Lower lobe of right lung (tissue), 2 donors: ENCODE measurements at regions not wholly inside any gene's neighbourhood (a gene's known extent, or its start where the extent isn't known, plus 50 kb on each side); places are given as distances from the start of the nearest gene placed in this dataset.
"Not testable (repeated sequence)": the region's sequence is repeated elsewhere in the genome, so short reads cannot be mapped to it uniquely, and the experiment has no call there.

Experiments used
- ATAC-seq, 2 donors: fragments of 200-7000 bp; cut with Tn5 transposase; one replicate each; pipeline ENCODE4 v1.9.1; 2020 to 2022; ENCODE audit warnings: mild to moderate bottlenecking in 2 of 2, moderate library complexity in 2 of 2
- DNase-seq: peaks from one replicate; pipeline ENCODE4 v3.0.0-alpha.2; 2020
- H3K27ac ChIP-seq: fragments of 200-600 bp; one replicate; pipeline ENCODE4 v1.8.0; 2022
- H3K27me3 ChIP-seq: fragments of 200-600 bp; one replicate; pipeline ENCODE4 v1.8.0; 2022; ENCODE audit warnings: low read depth
- H3K36me3 ChIP-seq: fragments of 200-600 bp; one replicate; pipeline ENCODE4 v1.8.0; 2022; ENCODE audit warnings: mild to moderate bottlenecking
- H3K4me1 ChIP-seq: fragments of 200-600 bp; one replicate; pipeline ENCODE4 v1.8.0; 2022
- H3K4me3 ChIP-seq: fragments of 200-600 bp; one replicate; pipeline ENCODE4 v1.8.0; 2022; ENCODE audit warnings: mild to moderate bottlenecking
- H3K9me3 ChIP-seq: fragments of 200-600 bp; one replicate; pipeline ENCODE4 v1.8.0; 2022
- intact Hi-C: fragments of 100-400 bp; cut with DNase I; formaldehyde crosslinking; loops from one replicate; pipeline ENCODE4 v1.11.0; 2022
- TF ChIP-seq, protein P1 (sequence below): fragments of 200-600 bp; IDR thresholded peaks from one replicate; pipeline ENCODE4 v1.8.0; 2022; ENCODE audit warnings: antibody characterized with exemption, mild to moderate bottlenecking
- donor health status: DM: no; HTN: yes; CAD: no; lungs with severe emphysema.

- no peak for ATAC-seq
- no peak overlapping the region for H3K4me3 ChIP-seq
- no peaks in the 10 kb centered on the region for H3K4me1 ChIP-seq
- H3K36me3 ChIP-seq, result no peaks in the 10 kb centered on the region
- no peak overlapping the region for H3K27ac ChIP-seq
- DNase-seq, result no peak
- intact Hi-C loops, result no loop called here
- TF ChIP-seq, protein P1, sequence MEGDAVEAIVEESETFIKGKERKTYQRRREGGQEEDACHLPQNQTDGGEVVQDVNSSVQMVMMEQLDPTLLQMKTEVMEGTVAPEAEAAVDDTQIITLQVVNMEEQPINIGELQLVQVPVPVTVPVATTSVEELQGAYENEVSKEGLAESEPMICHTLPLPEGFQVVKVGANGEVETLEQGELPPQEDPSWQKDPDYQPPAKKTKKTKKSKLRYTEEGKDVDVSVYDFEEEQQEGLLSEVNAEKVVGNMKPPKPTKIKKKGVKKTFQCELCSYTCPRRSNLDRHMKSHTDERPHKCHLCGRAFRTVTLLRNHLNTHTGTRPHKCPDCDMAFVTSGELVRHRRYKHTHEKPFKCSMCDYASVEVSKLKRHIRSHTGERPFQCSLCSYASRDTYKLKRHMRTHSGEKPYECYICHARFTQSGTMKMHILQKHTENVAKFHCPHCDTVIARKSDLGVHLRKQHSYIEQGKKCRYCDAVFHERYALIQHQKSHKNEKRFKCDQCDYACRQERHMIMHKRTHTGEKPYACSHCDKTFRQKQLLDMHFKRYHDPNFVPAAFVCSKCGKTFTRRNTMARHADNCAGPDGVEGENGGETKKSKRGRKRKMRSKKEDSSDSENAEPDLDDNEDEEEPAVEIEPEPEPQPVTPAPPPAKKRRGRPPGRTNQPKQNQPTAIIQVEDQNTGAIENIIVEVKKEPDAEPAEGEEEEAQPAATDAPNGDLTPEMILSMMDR, result no peak
- H3K9me3 ChIP-seq, result no peaks in the 10 kb centered on the region
- no peaks in the 10 kb centered on the region for H3K27me3 ChIP-seq
Observed at GRCh38 chr2:144625226-144625625, 105.3 kb upstream of the ZEB2 start.

- Histone ChIP-seq H3K4me3 (no peak overlapping the region), H3K36me3 (no peaks in the 10 kb centered on the region)
- TF ChIP-seq, protein P1, result no peak
Observed at GRCh38 chr2:144624451-144624850, 104.5 kb upstream of the ZEB2 start.

GRCh38 chr2:144622373-144622772 lies 102.5 kb upstream of the ZEB2 start:
- H3K4me3 ChIP-seq, H3K4me1 ChIP-seq, H3K27me3 ChIP-seq: not testable (repeated sequence)

More at GRCh38 chr2:144624451-144624850, 104.5 kb upstream of the ZEB2 start:
- Histone ChIP-seq H3K9me3 (no peaks in the 10 kb centered on the region), H3K27ac (no peak overlapping the region), H3K4me1 (no peaks in the 10 kb centered on the region), H3K27me3 (no peaks in the 10 kb centered on the region)
- ATAC-seq, result no peak
- no peak for DNase-seq
- intact Hi-C loops, result no loop called here

GRCh38 chr2:144621266-144621665 lies 101.3 kb upstream of the ZEB2 start:
- Histone ChIP-seq H3K4me1 (no peaks in the 10 kb centered on the region), H3K36me3 (no peaks in the 10 kb centered on the region), H3K9me3 (no peaks in the 10 kb centered on the region), H3K4me3 (no peak overlapping the region), H3K27me3 (no peaks in the 10 kb centered on the region), H3K27ac (no peak overlapping the region)
- TF ChIP-seq, protein P1, result no peak
- ATAC-seq (no peak), DNase-seq (no peak)
- intact Hi-C loops, result no loop called here

More at GRCh38 chr2:144622373-144622772, 102.5 kb upstream of the ZEB2 start:
- H3K9me3 ChIP-seq, DNase-seq, H3K27ac ChIP-seq, ATAC-seq, intact Hi-C loops, H3K36me3 ChIP-seq: not testable (repeated sequence)

GRCh38 chr2:144619760-144620159 lies 99.8 kb upstream of the ZEB2 start:
- DNase-seq (no peak), ATAC-seq (no peak)
- Histone ChIP-seq H3K27ac (no peak overlapping the region), H3K36me3 (no peaks in the 10 kb centered on the region), H3K4me1 (no peaks in the 10 kb centered on the region), H3K9me3 (no peaks in the 10 kb centered on the region), H3K4me3 (no peak overlapping the region), H3K27me3 (no peaks in the 10 kb centered on the region)
- TF ChIP-seq, protein P1, result no peak
- intact Hi-C loops, result no loop called here

DNA sequence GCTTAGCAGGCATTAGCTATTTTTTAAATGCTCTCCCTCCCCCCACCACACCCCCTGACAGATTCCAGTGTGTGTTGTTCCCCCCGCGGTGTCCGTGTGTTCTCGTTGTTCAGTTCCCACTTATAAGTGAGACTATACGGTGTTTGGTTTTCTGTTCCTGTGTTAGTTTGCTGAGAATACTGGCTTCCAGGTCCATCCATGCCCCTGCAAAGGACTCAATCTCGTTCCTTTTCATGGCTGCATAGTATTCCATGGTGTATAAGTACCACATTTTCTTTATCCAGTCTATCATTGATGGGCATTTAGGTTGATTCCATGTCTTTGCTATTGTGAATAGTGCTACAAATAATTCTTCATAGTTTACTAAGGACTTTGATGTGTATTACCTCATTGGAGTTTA lies 97.3 kb upstream of the ZEB2 start:
- ATAC-seq, H3K4me3 ChIP-seq, intact Hi-C loops, H3K27ac ChIP-seq, H3K4me1 ChIP-seq, DNase-seq, H3K27me3 ChIP-seq, H3K9me3 ChIP-seq, H3K36me3 ChIP-seq: not testable (repeated sequence)
